GM03348 (cell line): ENCODE measurements at regions not wholly inside any gene's neighbourhood (a gene's known extent, or its start where the extent isn't known, plus 50 kb on each side); places are given as distances from the start of the nearest gene placed in this dataset.

Experiments used
- DNase-seq: peaks from one replicate; pipeline ENCODE4 v3.0.0; 2012; ENCODE audit warnings: low spot score

- no peak for DNase-seq
Measured at GRCh38 chr13:105787632-105788031, 747.8 kb downstream of the EFNB2 start.

- no peak for DNase-seq
Measured at GRCh38 chr13:105785436-105785835, 750.0 kb downstream of the EFNB2 start.

GRCh38 chr13:105783261-105783660 lies 752.2 kb downstream of the EFNB2 start:
- no peak for DNase-seq

- DNase-seq: no peak
Measured at GRCh38 chr13:105778196-105778595, 757.3 kb downstream of the EFNB2 start.

- no peak for DNase-seq
Measured at GRCh38 chr13:105774739-105775460, 760.6 kb downstream of the EFNB2 start.

GRCh38 chr13:105773863-105774538 lies 761.5 kb downstream of the EFNB2 start:
- no peak for DNase-seq

- no peak for DNase-seq
Measured at GRCh38 chr13:105773241-105773640, 762.2 kb downstream of the EFNB2 start.

- no peak for DNase-seq
Measured at GRCh38 chr13:105764486-105764885, 771.0 kb downstream of the EFNB2 start.

GRCh38 chr13:105763851-105764250 lies 771.6 kb downstream of the EFNB2 start:
- no peak for DNase-seq

- DNase-seq: no peak
Measured at GRCh38 chr13:105762096-105762495, 773.4 kb downstream of the EFNB2 start.

- no peak for DNase-seq
Measured at GRCh38 chr13:105758918-105759860, 776.3 kb downstream of the EFNB2 start.

- no peak for DNase-seq
Measured at GRCh38 chr13:105740739-105741138, 794.7 kb downstream of the EFNB2 start.

GRCh38 chr13:105737688-105738087 lies 797.8 kb downstream of the EFNB2 start:
- no peak for DNase-seq

GRCh38 chr13:105735281-105735680 lies 800.2 kb downstream of the EFNB2 start:
- DNase-seq: no peak

GRCh38 chr13:105732806-105733529 lies 802.5 kb downstream of the EFNB2 start:
- DNase-seq: no peak

- DNase-seq: no peak
Measured at GRCh38 chr13:105725887-105726286, 809.6 kb downstream of the EFNB2 start.

- DNase-seq: no peak
Measured at GRCh38 chr13:105721016-105721415, 814.4 kb downstream of the EFNB2 start.

- DNase-seq: no peak
Measured at GRCh38 chr13:105719859-105720258, 815.6 kb downstream of the EFNB2 start.

GRCh38 chr13:105709181-105709580 lies 826.3 kb downstream of the EFNB2 start:
- DNase-seq: no peak

GRCh38 chr13:105703843-105704242 lies 831.6 kb downstream of the EFNB2 start:
- no peak for DNase-seq

- no peak for DNase-seq
Measured at GRCh38 chr13:105702441-105702840, 833.0 kb downstream of the EFNB2 start.

- no peak for DNase-seq
Measured at GRCh38 chr13:105692769-105693168, 842.7 kb downstream of the EFNB2 start.
